H9 (cell line): ENCODE measurements at regions not wholly inside any gene's neighbourhood (a gene's known extent, or its start where the extent isn't known, plus 50 kb on each side); places are given as distances from the start of the nearest gene placed in this dataset.

ENCODE experiments used
- DNase-seq: peaks from one replicate; pipeline ENCODE4 v3.0.0-alpha.2; 2017
- H2AFZ ChIP-seq: one replicate; pipeline ENCODE4 v1.6.1; 2013; ENCODE audit warnings: mild to moderate bottlenecking, low read length, control low read depth, moderate library complexity
- H2AK5ac ChIP-seq: 2 replicates; pipeline ENCODE4 v1.6.1; 2013; ENCODE audit warnings: low read length, control low read depth, mixed read lengths; ENCODE audit not compliant: insufficient read length
- H2BK120ac ChIP-seq: one replicate; pipeline ENCODE4 v1.6.1; 2013; ENCODE audit warnings: low read depth, mild to moderate bottlenecking, low read length, control low read depth, inconsistent platforms; ENCODE audit not compliant: poor library complexity, severe bottlenecking
- H2BK12ac ChIP-seq: 2 replicates; pipeline ENCODE4 v1.6.1; 2013; ENCODE audit warnings: low read length, control low read depth, mixed read lengths, low read depth; ENCODE audit not compliant: insufficient read length
- H2BK15ac ChIP-seq: 2 replicates; pipeline ENCODE4 v1.6.1; 2013; ENCODE audit warnings: low read depth, low read length, control low read depth
- H2BK20ac ChIP-seq: one replicate; pipeline ENCODE4 v1.6.1; 2013; ENCODE audit warnings: low read depth, mild to moderate bottlenecking, low read length, control low read depth, inconsistent platforms; ENCODE audit not compliant: poor library complexity, severe bottlenecking
- H2BK5ac ChIP-seq: 2 replicates; pipeline ENCODE4 v1.6.1; 2013; ENCODE audit warnings: low read length, control low read depth, mixed read lengths; ENCODE audit not compliant: insufficient read length
- H3K14ac ChIP-seq: 2 replicates; pipeline ENCODE4 v1.6.1; 2013; ENCODE audit warnings: low read length, control low read depth; ENCODE audit not compliant: insufficient read depth
- H3K18ac ChIP-seq: 2 replicates; pipeline ENCODE4 v1.6.1; 2013; ENCODE audit warnings: low read depth, mild to moderate bottlenecking, mixed read lengths, low read length, control low read depth; ENCODE audit not compliant: insufficient read length
- H3K23ac ChIP-seq: 2 replicates; pipeline ENCODE4 v1.6.1; 2013; ENCODE audit warnings: low read length, control low read depth, mixed read lengths, low read depth; ENCODE audit not compliant: insufficient read length
- H3K23me2 ChIP-seq: 2 replicates; pipeline ENCODE4 v1.6.1; 2013; ENCODE audit warnings: low read depth, mild to moderate bottlenecking, mixed read lengths, low read length, control low read depth; ENCODE audit not compliant: insufficient read length, poor library complexity, severe bottlenecking
- H3K27ac ChIP-seq: 2 replicates; pipeline ENCODE4 v1.5.1; 2013; ENCODE audit warnings: low read length, control low read depth, mixed read lengths, low read depth; ENCODE audit not compliant: insufficient read length
- H3K27me3 ChIP-seq: 2 replicates; pipeline ENCODE4 v1.6.1; 2013; ENCODE audit warnings: low read length, control low read depth, inconsistent platforms; ENCODE audit not compliant: insufficient read depth
- H3K4ac ChIP-seq: 2 replicates; pipeline ENCODE4 v1.6.1; 2013; ENCODE audit warnings: low read depth, mild to moderate bottlenecking, control low read depth, inconsistent platforms, low read length, moderate library complexity
- H3K4me1 ChIP-seq: 2 replicates; pipeline ENCODE4 v1.6.1; 2013; ENCODE audit warnings: low read length, control low read depth, inconsistent platforms; ENCODE audit not compliant: insufficient read depth
- H3K4me2 ChIP-seq: 2 replicates; pipeline ENCODE4 v1.6.1; 2013; ENCODE audit warnings: low read length, control low read depth, mixed read lengths; ENCODE audit not compliant: insufficient read length, insufficient read depth
- H3K56ac ChIP-seq: 2 replicates; pipeline ENCODE4 v1.6.1; 2013; ENCODE audit warnings: low read depth, mild to moderate bottlenecking, mixed read lengths, low read length, control low read depth; ENCODE audit not compliant: insufficient read length
- H3K79me1 ChIP-seq: 2 replicates; pipeline ENCODE4 v1.6.1; 2013; ENCODE audit warnings: low read depth, mild to moderate bottlenecking, moderate library complexity, low read length, control low read depth, inconsistent platforms; ENCODE audit not compliant: insufficient read depth, poor library complexity, severe bottlenecking
- H3K79me2 ChIP-seq: 2 replicates; pipeline ENCODE4 v1.6.1; 2013; ENCODE audit warnings: low read length, control low read depth, inconsistent platforms; ENCODE audit not compliant: insufficient read depth
- H3K9ac ChIP-seq: 2 replicates; pipeline ENCODE4 v1.6.1; 2013; ENCODE audit warnings: low read length, control low read depth, mixed read lengths; ENCODE audit not compliant: insufficient read length; ENCODE audit errors: extremely low read depth
- H3K9me3 ChIP-seq: one replicate; pipeline ENCODE4 v1.6.1; 2013; ENCODE audit warnings: low read depth, low read length, inconsistent platforms; ENCODE audit not compliant: control insufficient read depth
- H3T11ph ChIP-seq: one replicate; pipeline ENCODE4 v1.6.1; 2013; ENCODE audit warnings: mild to moderate bottlenecking, low read length, control low read depth, inconsistent platforms
- H4K20me1 ChIP-seq: one replicate; pipeline ENCODE4 v1.6.1; 2013; ENCODE audit not compliant: control insufficient read depth, insufficient read length, insufficient read depth
- H4K5ac ChIP-seq: 2 replicates; pipeline ENCODE4 v1.6.1; 2013; ENCODE audit warnings: low read depth, mild to moderate bottlenecking, mixed read lengths, low read length, control low read depth; ENCODE audit not compliant: insufficient read length
- H4K8ac ChIP-seq: replicated peaks from 2 replicates; pipeline ENCODE4 v1.6.1; 2013; ENCODE audit warnings: low read length, control low read depth, mixed read lengths, low read depth; ENCODE audit not compliant: insufficient read length
- H4K91ac ChIP-seq: 2 replicates; pipeline ENCODE4 v1.6.1; 2013; ENCODE audit warnings: low read depth, mild to moderate bottlenecking, moderate library complexity, mixed read lengths, low read length, control low read depth; ENCODE audit not compliant: insufficient read length
- H3K27ac Mint-ChIP-seq, 3 experiments: 2 replicates in 2 of 3; 3 replicates in 1 of 3; pipeline ENCODE4 v1.8.0; 2020 to 2021; ENCODE audit warnings: mixed read lengths in 3 of 3, mild to moderate bottlenecking in 1 of 3, moderate library complexity in 1 of 3
- H3K27me3 Mint-ChIP-seq: 2 replicates; pipeline ENCODE4 v1.8.0; 2021; ENCODE audit warnings: low read depth, mild to moderate bottlenecking, moderate library complexity, mixed read lengths
- H3K36me3 Mint-ChIP-seq, 3 experiments: 2 replicates in 2 of 3; 3 replicates in 1 of 3; pipeline ENCODE4 v1.8.0; 2020 to 2021; ENCODE audit warnings: low read depth in 3 of 3, mixed read lengths in 3 of 3; ENCODE audit not compliant: insufficient read depth in 1 of 3
- H3K4me1 Mint-ChIP-seq, 2 experiments: 2 replicates each; pipeline ENCODE4 v1.8.0; 2020; ENCODE audit warnings: mixed read lengths in 2 of 2
- H3K4me3 Mint-ChIP-seq, 2 experiments: 2 replicates in 1 of 2; 3 replicates in 1 of 2; pipeline ENCODE4 v1.8.0; 2020 to 2021; ENCODE audit warnings: mild to moderate bottlenecking in 2 of 2, mixed read lengths in 2 of 2, moderate library complexity in 1 of 2
- H3K9me3 Mint-ChIP-seq, 2 experiments: 2 replicates in 1 of 2; 3 replicates in 1 of 2; pipeline ENCODE4 v1.8.0; 2020; ENCODE audit warnings: mild to moderate bottlenecking in 2 of 2, mixed read lengths in 2 of 2, moderate library complexity in 1 of 2
- WGBS: extraction: QIAGEN DNeasy Blood & Tissue Kit; methylation state at CpG from one replicate; pipeline ENCODE4 v1.1.7; 2013; ENCODE audit warnings: missing lambda C conversion rate, low lambda C conversion rate, mixed read lengths; ENCODE audit not compliant: insufficient read length; ENCODE audit errors: extremely low coverage; 5-methylcytosine and 5-hydroxymethylcytosine counted together
- TF ChIP-seq, protein P1 (sequence below): fragments of 200-600 bp; sonication (generic); conservative IDR thresholded peaks from 3 replicates; pipeline ENCODE4 v1.8.0; 2021; ENCODE audit warnings: antibody characterized with exemption, mild to moderate bottlenecking

DNA sequence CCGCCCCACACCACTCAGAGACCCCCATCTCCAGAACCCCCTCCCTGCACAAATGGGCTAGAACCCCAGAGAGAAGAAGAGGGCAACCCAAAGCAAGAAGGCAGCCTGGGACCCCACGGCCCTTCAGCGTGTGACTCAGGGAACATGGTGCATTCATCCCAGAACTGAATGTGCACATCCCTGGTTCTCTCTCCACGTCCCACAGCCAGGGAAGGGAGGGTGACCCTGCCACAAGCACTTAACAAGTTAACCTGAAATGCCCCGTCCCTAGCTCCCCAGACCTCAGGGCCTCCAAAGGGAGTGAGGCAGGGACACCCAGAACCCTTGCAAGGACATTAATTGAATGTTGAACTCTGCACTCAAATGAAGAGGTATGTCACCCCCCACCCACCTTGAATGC is 202.5 kb upstream of the TNRC6C start:
- no peak overlapping the region for H3K4ac ChIP-seq

More for the DNA sequence above, 202.5 kb upstream of the TNRC6C start:
- H2BK120ac ChIP-seq: no peak overlapping the region
- no peak overlapping the region for H2BK20ac ChIP-seq
- no peak overlapping the region for H2BK15ac ChIP-seq
- H4K91ac ChIP-seq: no peak overlapping the region
- Mint-ChIP-seq H3K27ac (no peak overlapping the region), H3K4me1 (peaks cover 5 to 20% of the 10 kb centered on the region in 2 experiments; a peak in 3 of 4 replicates), H3K27me3 (peaks cover 27% of the 10 kb centered on the region), H3K9me3 (peaks cover 4 to 8% of the 10 kb centered on the region in 2 experiments; a peak in 4 of 5 replicates), H3K36me3 (peaks cover 2 to 4% (median 2%) of the 10 kb centered on the region in 3 experiments; a peak in 2 of 7 replicates), H3K4me3 (no peak overlapping the region)
- no peaks in the 10 kb centered on the region for H3K79me1 ChIP-seq
- DNase-seq: no peak
- H3K23ac ChIP-seq: no peak overlapping the region
- no peak overlapping the region for H3T11ph ChIP-seq
- no peak overlapping the region for H4K8ac ChIP-seq
- no peak overlapping the region for H3K27ac ChIP-seq
- H3K9me3 ChIP-seq: no peaks in the 10 kb centered on the region
- H3K9ac ChIP-seq: no peak overlapping the region
- no peak overlapping the region for H2BK5ac ChIP-seq
- H3K4me1 ChIP-seq: no peaks in the 10 kb centered on the region
- H3K23me2 ChIP-seq: no peaks in the 10 kb centered on the region
- H2BK12ac ChIP-seq: no peak overlapping the region
- H2AK5ac ChIP-seq: no peak overlapping the region
- WGBS: no CpG with 5 or more reads among the region's 5 CpGs
- TF ChIP-seq, protein P1, sequence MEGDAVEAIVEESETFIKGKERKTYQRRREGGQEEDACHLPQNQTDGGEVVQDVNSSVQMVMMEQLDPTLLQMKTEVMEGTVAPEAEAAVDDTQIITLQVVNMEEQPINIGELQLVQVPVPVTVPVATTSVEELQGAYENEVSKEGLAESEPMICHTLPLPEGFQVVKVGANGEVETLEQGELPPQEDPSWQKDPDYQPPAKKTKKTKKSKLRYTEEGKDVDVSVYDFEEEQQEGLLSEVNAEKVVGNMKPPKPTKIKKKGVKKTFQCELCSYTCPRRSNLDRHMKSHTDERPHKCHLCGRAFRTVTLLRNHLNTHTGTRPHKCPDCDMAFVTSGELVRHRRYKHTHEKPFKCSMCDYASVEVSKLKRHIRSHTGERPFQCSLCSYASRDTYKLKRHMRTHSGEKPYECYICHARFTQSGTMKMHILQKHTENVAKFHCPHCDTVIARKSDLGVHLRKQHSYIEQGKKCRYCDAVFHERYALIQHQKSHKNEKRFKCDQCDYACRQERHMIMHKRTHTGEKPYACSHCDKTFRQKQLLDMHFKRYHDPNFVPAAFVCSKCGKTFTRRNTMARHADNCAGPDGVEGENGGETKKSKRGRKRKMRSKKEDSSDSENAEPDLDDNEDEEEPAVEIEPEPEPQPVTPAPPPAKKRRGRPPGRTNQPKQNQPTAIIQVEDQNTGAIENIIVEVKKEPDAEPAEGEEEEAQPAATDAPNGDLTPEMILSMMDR: no peak
- no peak overlapping the region for H3K4me2 ChIP-seq
- H4K20me1 ChIP-seq: no peaks in the 10 kb centered on the region
- H2AFZ ChIP-seq: no peak overlapping the region
- H3K79me2 ChIP-seq: no peaks in the 10 kb centered on the region
- no peak overlapping the region for H3K18ac ChIP-seq
- no peak overlapping the region; the same call in 1 of the 2 replicates for H3K14ac ChIP-seq
- H3K56ac ChIP-seq: no peak overlapping the region
- no peaks in the 10 kb centered on the region for H3K27me3 ChIP-seq
- no peak overlapping the region for H4K5ac ChIP-seq
